Glomerular visceral epithelial cell (primary cell): ENCODE measurements at regions not wholly inside any gene's neighbourhood (a gene's known extent, or its start where the extent isn't known, plus 50 kb on each side); places are given as distances from the start of the nearest gene placed in this dataset.

Experiments
- DNase-seq: peaks from one replicate; pipeline ENCODE4 v3.0.0-alpha.2; 2016; ENCODE audit errors: extremely low spot score

DNA sequence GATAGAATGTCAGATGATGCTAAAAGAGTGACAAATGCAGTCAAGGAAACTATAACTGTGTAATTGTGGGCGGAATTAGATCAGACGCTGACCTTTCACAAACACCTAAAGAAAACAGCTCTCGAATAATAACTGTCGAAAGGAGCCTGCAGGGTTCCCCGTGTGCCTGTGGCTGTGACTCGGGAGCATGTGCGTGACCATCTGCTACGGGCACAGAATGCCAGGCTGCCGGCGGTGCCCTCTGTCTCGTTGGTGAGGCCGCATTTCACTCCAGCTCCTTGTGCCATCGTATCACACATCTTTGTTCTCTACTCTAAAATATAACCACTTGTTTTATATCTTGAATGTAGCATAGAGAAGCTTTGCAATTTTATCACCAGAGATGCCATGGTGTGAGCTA is 267.8 kb upstream of the FMN2 start:
- no peak for DNase-seq

GRCh38 chr1:239826211-239826610 is 265.5 kb upstream of the FMN2 start:
- DNase-seq, result no peak

DNA sequence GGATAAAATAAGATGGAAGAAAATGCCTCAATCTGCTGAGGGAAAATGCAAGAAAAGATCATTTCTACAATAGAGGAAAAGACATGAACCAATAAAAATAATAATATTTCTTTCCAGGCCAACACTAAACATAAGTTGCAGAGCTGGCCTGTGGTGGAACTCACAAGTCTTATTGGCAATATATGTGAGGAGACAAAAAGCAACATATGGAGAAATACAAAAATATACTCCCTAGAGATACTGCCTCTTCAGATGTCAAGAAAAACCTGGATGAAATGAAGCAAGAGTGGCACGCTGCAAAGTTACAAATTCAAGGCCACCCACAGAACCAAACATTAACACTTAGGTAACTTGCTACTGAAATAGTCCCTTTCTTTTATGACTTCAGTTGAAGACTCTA is 264.9 kb upstream of the FMN2 start:
- DNase-seq, result no peak

DNA sequence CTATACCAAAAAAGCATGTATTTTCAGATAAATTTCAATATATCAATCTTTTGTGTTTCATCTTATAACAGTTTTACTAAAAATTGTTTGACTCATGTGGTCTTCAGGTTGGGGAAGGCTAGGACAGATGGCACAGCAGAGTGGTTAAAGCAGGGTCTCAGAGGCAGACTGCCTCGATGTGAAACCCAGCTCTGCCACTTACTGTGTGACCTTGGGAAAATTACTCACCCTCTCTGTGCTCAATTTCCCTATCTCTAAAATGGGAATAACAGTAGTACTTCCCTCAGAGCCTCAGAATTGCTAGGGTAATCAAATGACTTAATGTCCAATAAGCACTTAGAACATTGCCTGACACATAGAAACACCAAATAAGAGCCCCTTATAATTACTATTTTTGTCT is 262.1 kb upstream of the FMN2 start:
- DNase-seq, result no peak

DNA sequence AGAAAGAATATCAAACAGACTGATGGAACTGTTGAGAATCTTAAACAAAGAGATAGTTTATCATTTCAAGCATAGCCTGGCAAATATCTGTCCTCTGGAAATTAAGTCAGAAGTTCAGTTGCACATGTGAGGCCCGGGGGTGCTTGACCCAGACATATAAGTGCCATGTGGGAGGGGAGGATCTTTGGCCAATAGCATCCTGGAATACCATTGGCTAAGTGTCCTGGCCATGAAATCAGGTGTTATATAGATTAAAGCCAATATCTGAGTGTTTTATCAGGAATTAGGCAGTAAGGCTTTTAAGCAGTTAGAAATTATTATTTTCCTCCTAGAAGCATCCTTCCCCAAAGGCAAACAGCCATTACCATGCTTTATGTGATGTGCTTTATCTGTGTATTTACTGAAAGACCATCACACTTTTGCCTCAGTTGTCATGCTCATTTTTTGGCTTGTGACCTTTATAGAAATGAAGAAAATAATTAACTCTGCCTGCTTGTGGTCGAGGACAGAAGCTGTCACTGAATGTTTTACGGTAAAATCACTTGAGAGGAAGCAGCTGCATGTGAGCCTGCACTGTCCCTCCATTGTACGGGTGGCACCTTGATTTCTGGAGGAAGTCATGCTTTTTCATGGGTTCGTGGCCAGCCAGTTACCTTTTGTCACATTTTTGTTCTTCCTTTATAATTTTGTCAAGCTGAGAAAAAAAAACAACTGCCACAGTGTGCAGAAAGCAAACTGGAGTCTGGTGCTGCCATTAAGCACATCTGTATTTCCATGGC is 259.9 kb upstream of the FMN2 start:
- DNase-seq, result no peak

DNA sequence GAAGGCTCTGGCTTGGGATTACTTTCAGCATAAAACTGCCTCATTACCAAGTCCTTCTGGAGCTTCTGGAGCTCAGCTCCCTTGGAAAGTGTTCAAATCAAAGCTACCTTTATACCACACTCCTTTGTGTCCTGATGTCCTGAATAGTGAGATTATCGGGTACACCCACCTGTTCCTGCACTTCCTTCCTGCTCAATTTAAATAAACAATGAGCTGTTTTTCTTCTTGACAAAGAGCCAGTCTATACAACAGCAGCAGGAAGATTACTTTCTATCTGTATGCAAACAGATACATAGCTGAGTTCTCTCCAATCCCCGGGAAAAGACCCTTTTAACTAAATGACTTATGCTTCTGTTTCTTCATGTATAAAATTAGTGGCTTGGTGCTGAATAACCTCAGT is 258.0 kb upstream of the FMN2 start:
- DNase-seq, result no peak

GRCh38 chr1:239835946-239836440 is 255.7 kb upstream of the FMN2 start:
- DNase-seq, result no peak

DNA sequence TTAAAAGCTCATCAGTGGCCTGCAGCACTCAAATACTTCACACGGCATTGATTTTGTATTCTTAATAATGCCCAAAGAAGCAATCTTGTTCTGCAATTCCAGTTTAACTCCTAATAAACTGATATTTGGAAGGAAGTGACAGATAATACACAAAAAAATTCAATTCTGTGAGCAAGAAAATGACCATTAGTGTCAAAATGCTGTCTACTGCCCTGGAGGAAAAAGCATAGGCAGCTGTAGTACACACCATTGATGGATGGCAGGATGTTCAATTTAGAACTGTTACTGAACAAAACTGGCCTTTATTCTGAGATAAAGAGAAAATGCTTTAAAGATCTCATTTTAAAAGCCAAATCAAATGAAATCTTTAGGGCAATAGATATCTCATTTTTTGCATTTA is 251.3 kb upstream of the FMN2 start:
- no peak for DNase-seq

DNA sequence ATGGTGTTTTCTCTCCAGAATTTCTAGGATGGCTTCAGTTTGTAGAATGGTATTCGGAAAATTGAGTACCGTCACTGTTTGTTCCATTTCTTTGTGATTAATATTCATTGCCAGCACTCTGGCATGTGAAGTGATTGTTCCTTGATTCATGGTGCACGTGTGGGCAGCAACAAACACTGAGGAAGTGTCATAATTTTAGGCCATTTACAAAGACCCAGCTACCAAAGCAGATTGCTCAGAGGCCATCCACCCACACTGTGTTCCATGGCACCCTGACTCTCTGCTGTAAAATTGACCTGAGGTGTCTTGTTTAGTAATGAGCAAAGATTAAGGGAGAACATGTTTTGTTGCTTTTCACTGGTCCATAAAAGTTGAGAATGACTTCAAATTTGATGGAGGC is 250.9 kb upstream of the FMN2 start:
- DNase-seq, result no peak

- no peak for DNase-seq
Observed at GRCh38 chr1:239841631-239842030, 250.1 kb upstream of the FMN2 start.

DNA sequence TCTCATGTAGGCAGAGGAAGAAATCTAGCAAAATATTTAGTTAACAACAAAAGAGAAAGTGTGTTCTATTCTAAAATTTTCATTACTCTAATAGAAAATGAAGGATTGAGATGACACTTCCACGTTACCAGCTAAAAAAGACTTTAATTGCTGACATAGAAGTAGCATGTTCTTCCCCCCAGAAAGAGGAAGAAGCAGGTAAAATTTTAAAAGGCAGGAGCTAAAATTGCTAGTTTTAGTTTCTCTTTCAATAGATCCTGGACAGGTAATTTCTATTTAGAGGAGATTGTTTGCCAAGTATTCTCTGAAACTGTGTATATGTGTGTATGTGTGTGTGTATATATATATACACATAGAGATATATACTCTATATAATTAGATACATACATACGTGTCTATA is 248.1 kb upstream of the FMN2 start:
- DNase-seq, result no peak

DNA sequence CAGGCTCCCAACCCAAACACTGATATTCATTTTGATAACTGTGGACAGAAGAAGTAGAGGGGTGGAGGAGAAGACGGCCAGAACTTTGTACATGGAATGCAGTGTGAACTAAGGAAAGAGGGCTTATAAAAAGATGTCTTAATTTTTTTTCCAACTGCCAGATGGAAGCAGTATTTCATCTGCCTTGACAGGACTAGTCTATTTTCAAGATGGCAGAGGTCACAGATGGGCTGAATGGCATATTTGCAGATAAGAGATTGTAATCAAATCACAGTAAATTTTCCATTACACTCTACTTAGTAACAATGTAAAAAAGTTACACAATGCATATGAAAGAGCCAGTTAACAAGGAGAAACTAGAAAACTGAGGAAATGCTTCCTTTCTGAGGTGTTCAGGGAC is 246.8 kb upstream of the FMN2 start:
- DNase-seq, result no peak

DNA sequence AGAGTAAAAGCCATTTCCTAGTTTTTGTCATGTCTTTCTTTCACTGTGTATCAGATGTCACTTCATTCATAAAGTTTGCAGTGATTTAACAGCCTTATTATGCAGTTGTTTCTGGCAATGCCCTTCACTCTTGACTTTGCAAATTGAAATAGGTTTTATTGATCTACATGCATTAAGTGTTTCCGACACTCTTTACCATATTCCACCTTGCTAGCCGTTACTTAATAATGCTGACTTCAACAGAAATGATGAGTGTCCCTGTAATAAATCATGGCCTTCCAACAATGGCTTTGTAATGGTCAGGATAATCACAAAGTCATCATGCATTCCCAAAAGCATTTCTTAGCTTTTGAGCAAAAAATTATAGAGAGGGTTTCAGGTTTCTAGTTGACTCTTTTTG is 236.8 kb upstream of the FMN2 start:
- DNase-seq, result no peak

DNA sequence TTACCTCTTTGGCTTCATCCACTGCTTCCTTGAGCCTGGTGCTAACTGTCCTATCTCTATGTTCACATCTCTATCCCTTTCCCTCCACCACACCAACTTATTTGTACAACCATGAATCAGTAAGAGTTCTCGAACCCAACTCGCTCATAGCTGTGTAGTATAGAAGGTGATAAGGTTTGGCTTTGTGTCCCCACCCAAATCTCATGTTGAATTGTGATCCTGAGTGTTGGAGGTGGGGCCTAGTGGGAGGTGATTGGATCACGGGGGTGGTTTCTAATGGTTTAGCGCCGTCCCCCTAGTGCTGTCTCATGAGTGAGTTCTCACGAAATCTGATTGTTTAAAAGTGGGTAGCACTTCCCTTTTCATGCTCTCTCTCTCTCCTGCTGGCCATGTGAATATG is 235.6 kb upstream of the FMN2 start:
- no peak for DNase-seq

- no peak for DNase-seq
Observed at GRCh38 chr1:239856924-239857323, 234.8 kb upstream of the FMN2 start.

- no peak for DNase-seq
Observed at GRCh38 chr1:239858057-239858456, 233.6 kb upstream of the FMN2 start.

DNA sequence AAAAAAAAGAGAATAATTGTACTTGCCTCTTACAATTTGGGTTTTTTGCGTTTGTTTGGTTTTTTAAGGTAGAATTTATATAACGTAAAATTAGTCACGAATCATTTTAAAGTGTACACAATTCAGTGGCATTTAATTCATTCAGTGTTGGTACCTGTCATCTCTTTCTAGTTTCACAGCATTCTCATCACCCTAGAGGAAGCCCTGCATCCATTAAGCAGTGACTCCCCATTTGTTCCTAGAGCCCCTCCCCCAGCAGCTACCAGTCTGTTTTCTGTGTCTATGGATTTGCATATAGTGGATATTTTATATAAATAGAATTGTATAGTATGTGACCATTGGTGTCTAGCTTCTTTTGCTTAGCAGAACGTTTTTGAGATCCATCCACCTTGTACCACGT is 233.2 kb upstream of the FMN2 start:
- no peak for DNase-seq

DNA sequence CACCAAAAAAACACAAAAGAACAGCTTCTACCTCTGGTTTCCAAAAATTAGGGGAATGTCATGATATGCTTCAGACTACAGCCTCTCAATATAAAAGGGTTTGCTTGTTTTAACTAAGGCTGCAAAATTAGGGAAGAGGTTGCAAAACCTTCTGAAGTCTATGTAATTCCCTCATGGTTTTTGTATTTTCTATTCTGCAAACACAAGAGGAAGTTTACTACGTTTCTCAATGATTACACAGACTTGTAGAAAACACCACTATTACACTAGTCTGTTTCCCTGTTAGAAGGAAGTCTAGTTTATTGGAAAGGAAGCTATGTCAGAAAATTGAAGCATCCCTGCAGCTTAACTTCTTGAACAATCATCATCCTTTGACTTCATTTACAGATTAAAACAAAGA is 229.7 kb upstream of the FMN2 start:
- no peak for DNase-seq

GRCh38 chr1:239868058-239868832 is 223.4 kb upstream of the FMN2 start:
- DNase-seq, result no peak

DNA sequence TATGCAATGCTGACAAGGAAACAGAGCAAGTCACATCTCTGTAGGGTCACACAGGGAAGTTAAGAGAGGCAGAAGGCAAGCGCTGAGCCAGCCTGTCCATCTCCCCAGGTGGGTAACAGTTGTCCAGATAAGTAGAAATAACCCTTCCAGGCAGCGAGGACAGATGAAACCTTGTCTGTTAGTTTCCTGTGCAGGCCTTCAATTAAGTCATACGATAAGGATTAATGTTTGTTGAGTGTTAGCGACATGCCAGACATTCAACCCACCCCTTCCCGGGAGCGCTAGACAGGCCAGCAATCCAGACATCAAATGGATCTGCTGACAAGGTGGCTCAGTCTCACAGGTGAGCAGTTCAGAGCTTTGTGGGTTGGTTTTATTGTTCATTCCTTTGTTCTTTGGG is 221.5 kb upstream of the FMN2 start:
- DNase-seq, result no peak

- DNase-seq, result no peak
Observed at GRCh38 chr1:239872626-239873025, 219.1 kb upstream of the FMN2 start.

DNA sequence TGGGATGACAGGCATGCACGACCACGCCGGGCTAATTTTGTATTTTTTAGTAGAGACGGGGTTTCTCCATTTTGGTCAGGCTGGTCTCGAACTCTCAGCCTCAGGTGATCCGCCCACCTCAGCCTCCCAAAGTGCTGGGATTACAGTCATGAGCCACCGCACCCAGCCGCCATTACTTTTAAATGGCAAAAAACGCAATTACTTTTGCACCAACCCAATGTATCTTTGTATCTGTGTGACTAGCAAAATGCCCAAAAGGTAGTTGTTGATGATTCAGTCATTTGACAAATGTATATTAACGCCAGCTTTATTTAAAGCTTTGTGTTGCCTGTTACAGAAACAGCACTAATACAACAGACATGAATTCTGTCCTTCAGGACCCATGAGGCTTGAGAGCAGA is 216.9 kb upstream of the FMN2 start:
- no peak for DNase-seq
